ENCODE measurements at regions not wholly inside any gene's neighbourhood (a gene's known extent, or its start where the extent isn't known, plus 50 kb on each side); places are given as distances from the start of the nearest gene placed in this dataset.

DNA sequence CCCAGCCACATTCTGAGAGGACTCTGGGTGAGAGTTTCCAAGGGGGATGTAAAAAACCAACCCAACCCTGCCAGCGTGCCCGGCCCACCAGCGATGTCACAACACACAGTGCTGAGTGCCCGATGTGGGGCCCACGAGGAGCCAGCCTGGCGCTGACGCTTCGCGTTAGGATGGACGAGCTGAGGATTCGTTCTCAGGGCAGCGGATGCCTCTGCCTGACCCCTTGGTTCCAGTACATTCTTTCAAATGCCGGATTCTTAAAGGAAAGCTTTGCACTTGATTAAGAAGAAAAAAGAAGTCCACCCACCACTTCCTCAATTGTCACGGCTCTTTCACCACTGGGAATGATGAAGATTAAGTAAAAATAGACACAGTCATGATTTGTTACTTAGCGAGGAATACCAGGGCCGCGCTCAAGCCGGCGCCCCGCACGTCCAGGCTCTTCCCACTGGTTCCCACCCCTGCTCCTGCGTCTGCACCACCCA, 79.4 kb downstream of the IRF8 start:
- TF ChIP-seq POLR2A (IDR thresholded peaks at IDR 0.05): no peak
- TF ChIP-seq, protein P1, sequence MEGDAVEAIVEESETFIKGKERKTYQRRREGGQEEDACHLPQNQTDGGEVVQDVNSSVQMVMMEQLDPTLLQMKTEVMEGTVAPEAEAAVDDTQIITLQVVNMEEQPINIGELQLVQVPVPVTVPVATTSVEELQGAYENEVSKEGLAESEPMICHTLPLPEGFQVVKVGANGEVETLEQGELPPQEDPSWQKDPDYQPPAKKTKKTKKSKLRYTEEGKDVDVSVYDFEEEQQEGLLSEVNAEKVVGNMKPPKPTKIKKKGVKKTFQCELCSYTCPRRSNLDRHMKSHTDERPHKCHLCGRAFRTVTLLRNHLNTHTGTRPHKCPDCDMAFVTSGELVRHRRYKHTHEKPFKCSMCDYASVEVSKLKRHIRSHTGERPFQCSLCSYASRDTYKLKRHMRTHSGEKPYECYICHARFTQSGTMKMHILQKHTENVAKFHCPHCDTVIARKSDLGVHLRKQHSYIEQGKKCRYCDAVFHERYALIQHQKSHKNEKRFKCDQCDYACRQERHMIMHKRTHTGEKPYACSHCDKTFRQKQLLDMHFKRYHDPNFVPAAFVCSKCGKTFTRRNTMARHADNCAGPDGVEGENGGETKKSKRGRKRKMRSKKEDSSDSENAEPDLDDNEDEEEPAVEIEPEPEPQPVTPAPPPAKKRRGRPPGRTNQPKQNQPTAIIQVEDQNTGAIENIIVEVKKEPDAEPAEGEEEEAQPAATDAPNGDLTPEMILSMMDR (IDR thresholded peaks at IDR 0.05): no peak
